ENCODE measurements at regions not wholly inside any gene's neighbourhood (a gene's known extent, or its start where the extent isn't known, plus 50 kb on each side); places are given as distances from the start of the nearest gene placed in this dataset.

GRCh38 chr3:188951734-188952133 lies 220.0 kb upstream of the TPRG1 start:
- Mint-ChIP-seq H3K36me3 (ENCODE audit: insufficient read depth) (no peaks in the 10 kb centered on the region), H3K27me3 (peaks cover 0 to 31% of the 10 kb centered on the region in 2 donors), H3K9me3 (no peaks in the 10 kb centered on the region), H3K27ac (no peak overlapping the region), H3K4me1 (ENCODE audit: low read depth in 2 of 2) (peaks cover 0 to 1% of the 10 kb centered on the region in 2 donors), H3K4me3 (no peak overlapping the region)
- DNase-seq (no peak), ATAC-seq (replicated peaks) (no peak)

- no peaks in the 10 kb centered on the region for H3K4me1 Mint-ChIP-seq (ENCODE audit: low read depth in 2 of 2)
- no peak overlapping the region for H3K4me3 Mint-ChIP-seq
- no peaks in the 10 kb centered on the region for H3K9me3 Mint-ChIP-seq
- H3K36me3 Mint-ChIP-seq (ENCODE audit: insufficient read depth) = no peaks in the 10 kb centered on the region
- ATAC-seq (replicated peaks) (peak; percentile 84), DNase-seq (peak; percentile 66 to 68 (median 68))
- H3K27me3 Mint-ChIP-seq = peaks cover 0 to 3% of the 10 kb centered on the region in 2 donors
- H3K27ac Mint-ChIP-seq = no peak overlapping the region
Measured at GRCh38 chr3:188954590-188955208, 217.1 kb upstream of the TPRG1 start.

GRCh38 chr3:188955919-188956318 lies 215.9 kb upstream of the TPRG1 start:
- no peaks in the 10 kb centered on the region for H3K27me3 Mint-ChIP-seq
- no peaks in the 10 kb centered on the region for H3K4me1 Mint-ChIP-seq (ENCODE audit: low read depth in 2 of 2)
- DNase-seq (no peak), ATAC-seq (replicated peaks) (no peak)
- no peaks in the 10 kb centered on the region for H3K36me3 Mint-ChIP-seq (ENCODE audit: insufficient read depth)
- no peaks in the 10 kb centered on the region for H3K9me3 Mint-ChIP-seq
- no peak overlapping the region for H3K4me3 Mint-ChIP-seq
- H3K27ac Mint-ChIP-seq = no peak overlapping the region

GRCh38 chr3:188956839-188957489 lies 214.8 kb upstream of the TPRG1 start:
- Mint-ChIP-seq H3K4me3 (no peak overlapping the region), H3K27ac (no peak overlapping the region), H3K36me3 (ENCODE audit: insufficient read depth) (no peaks in the 10 kb centered on the region), H3K27me3 (no peaks in the 10 kb centered on the region), H3K4me1 (ENCODE audit: low read depth in 2 of 2) (peaks cover 2% of the 10 kb centered on the region in 2 donors), H3K9me3 (no peaks in the 10 kb centered on the region)
- DNase-seq = no peak
- ATAC-seq (replicated peaks) = peak; percentile 39

GRCh38 chr3:188959013-188959412 lies 212.8 kb upstream of the TPRG1 start:
- H3K27ac Mint-ChIP-seq = no peak overlapping the region
- no peak for ATAC-seq (replicated peaks)
- H3K36me3 Mint-ChIP-seq (ENCODE audit: insufficient read depth) = no peaks in the 10 kb centered on the region
- no peak for DNase-seq
- H3K4me3 Mint-ChIP-seq = no peak overlapping the region
- no peaks in the 10 kb centered on the region for H3K27me3 Mint-ChIP-seq
- H3K4me1 Mint-ChIP-seq (ENCODE audit: low read depth in 2 of 2) = peaks cover 4% of the 10 kb centered on the region in 2 donors
- H3K9me3 Mint-ChIP-seq = no peaks in the 10 kb centered on the region

- Mint-ChIP-seq H3K27me3 (peaks cover 0 to 6% of the 10 kb centered on the region in 2 donors), H3K4me3 (no peak overlapping the region), H3K36me3 (ENCODE audit: insufficient read depth) (no peaks in the 10 kb centered on the region), H3K27ac (peak overlapping the region in 1 of 2 donors; percentile 1), H3K9me3 (no peaks in the 10 kb centered on the region), H3K4me1 (ENCODE audit: low read depth in 2 of 2) (peaks cover 4% of the 10 kb centered on the region in 2 donors)
- ATAC-seq (replicated peaks) = no peak
- no peak for DNase-seq
Measured at GRCh38 chr3:188962253-188963247, 209.2 kb upstream of the TPRG1 start.

GRCh38 chr3:188964957-188965356 lies 206.8 kb upstream of the TPRG1 start:
- peaks cover 0 to 6% of the 10 kb centered on the region in 2 donors for H3K27me3 Mint-ChIP-seq
- H3K4me3 Mint-ChIP-seq = no peak overlapping the region
- no peaks in the 10 kb centered on the region for H3K36me3 Mint-ChIP-seq (ENCODE audit: insufficient read depth)
- DNase-seq = no peak
- no peak for ATAC-seq (replicated peaks)
- peaks cover 4% of the 10 kb centered on the region in 2 donors for H3K4me1 Mint-ChIP-seq (ENCODE audit: low read depth in 2 of 2)
- no peaks in the 10 kb centered on the region for H3K9me3 Mint-ChIP-seq
- H3K27ac Mint-ChIP-seq = no peak overlapping the region

GRCh38 chr3:188972310-188972709 lies 199.5 kb upstream of the TPRG1 start:
- Mint-ChIP-seq H3K27ac (peak overlapping the region in 1 of 2 donors; percentile 57), H3K9me3 (no peaks in the 10 kb centered on the region), H3K4me1 (ENCODE audit: low read depth in 2 of 2) (peaks cover 14 to 25% of the 10 kb centered on the region in 2 donors), H3K27me3 (peaks cover 0 to 9% of the 10 kb centered on the region in 2 donors), H3K36me3 (ENCODE audit: insufficient read depth) (peaks cover 3% of the 10 kb centered on the region), H3K4me3 (no peak overlapping the region)
- no peak for ATAC-seq (replicated peaks)
- DNase-seq = no peak

GRCh38 chr3:188974856-188975599 lies 196.7 kb upstream of the TPRG1 start:
- DNase-seq = peak; percentile 18 to 45 (median 28)
- Mint-ChIP-seq H3K27me3 (peaks cover 0 to 9% of the 10 kb centered on the region in 2 donors), H3K27ac (peak overlapping the region; percentile 95 to 98), H3K9me3 (no peaks in the 10 kb centered on the region), H3K4me1 (ENCODE audit: low read depth in 2 of 2) (peaks cover 14 to 25% of the 10 kb centered on the region in 2 donors), H3K4me3 (peak overlapping the region; percentile 67 to 84), H3K36me3 (ENCODE audit: insufficient read depth) (peaks cover 3% of the 10 kb centered on the region)
- ATAC-seq (replicated peaks) = peak; percentile 95

GRCh38 chr3:188975600-188976314 lies 196.0 kb upstream of the TPRG1 start:
- H3K9me3 Mint-ChIP-seq = no peaks in the 10 kb centered on the region
- peaks cover 0 to 9% of the 10 kb centered on the region in 2 donors for H3K27me3 Mint-ChIP-seq
- ATAC-seq (replicated peaks) (no peak), DNase-seq (no peak)
- peak overlapping the region; percentile 67 to 84 for H3K4me3 Mint-ChIP-seq
- H3K27ac Mint-ChIP-seq = peak overlapping the region; percentile 95 to 98
- peaks cover 14 to 25% of the 10 kb centered on the region in 2 donors for H3K4me1 Mint-ChIP-seq (ENCODE audit: low read depth in 2 of 2)
- H3K36me3 Mint-ChIP-seq (ENCODE audit: insufficient read depth) = peaks cover 3% of the 10 kb centered on the region

- Mint-ChIP-seq H3K27ac (peak overlapping the region in 1 of 2 donors; percentile 98), H3K4me1 (ENCODE audit: low read depth in 2 of 2) (peaks cover 14 to 25% of the 10 kb centered on the region in 2 donors), H3K4me3 (no peak overlapping the region), H3K36me3 (ENCODE audit: insufficient read depth) (peaks cover 3% of the 10 kb centered on the region), H3K9me3 (no peaks in the 10 kb centered on the region), H3K27me3 (peaks cover 0 to 7% of the 10 kb centered on the region in 2 donors)
- DNase-seq = no peak
- no peak for ATAC-seq (replicated peaks)
Measured at GRCh38 chr3:188976407-188976806, 195.4 kb upstream of the TPRG1 start.

GRCh38 chr3:188978421-188979171 lies 193.2 kb upstream of the TPRG1 start:
- DNase-seq (no peak), ATAC-seq (replicated peaks) (no peak)
- no peaks in the 10 kb centered on the region for H3K9me3 Mint-ChIP-seq
- no peak overlapping the region for H3K27ac Mint-ChIP-seq
- H3K4me3 Mint-ChIP-seq = no peak overlapping the region
- H3K4me1 Mint-ChIP-seq (ENCODE audit: low read depth in 2 of 2) = peaks cover 14 to 21% of the 10 kb centered on the region in 2 donors
- no peaks in the 10 kb centered on the region for H3K27me3 Mint-ChIP-seq
- peaks cover 7% of the 10 kb centered on the region for H3K36me3 Mint-ChIP-seq (ENCODE audit: insufficient read depth)
